MM.1S (cell line): ENCODE measurements at regions not wholly inside any gene's neighbourhood (a gene's known extent, or its start where the extent isn't known, plus 50 kb on each side); places are given as distances from the start of the nearest gene placed in this dataset.
A peak's percentile ranks its signal among the peaks of the same experiment; 100 is the strongest.

Source experiments
- DNase-seq: peaks from one replicate; pipeline ENCODE4 v3.0.0-alpha.2; 2015
- H2AFZ ChIP-seq: fragments of 300-600 bp; sonication (generic); 2 replicates; pipeline ENCODE4 v1.6.0; 2016; ENCODE audit warnings: antibody characterized with exemption, low read length
- H3F3A ChIP-seq: fragments of 300-600 bp; sonication (generic); 2 replicates; pipeline ENCODE4 v1.6.1; 2016; ENCODE audit warnings: mild to moderate bottlenecking, antibody characterized with exemption, low read length, moderate library complexity, mixed read lengths; ENCODE audit not compliant: insufficient read depth
- H3K27ac ChIP-seq: fragments of 300-600 bp; sonication (generic); 2 replicates; pipeline ENCODE4 v1.5.1; 2016; ENCODE audit warnings: mild to moderate bottlenecking, low read length
- H3K27me3 ChIP-seq: fragments of 300-600 bp; sonication (generic); replicated peaks from 2 replicates; pipeline ENCODE4 v1.6.0; 2016; ENCODE audit warnings: low read length; ENCODE audit not compliant: insufficient read depth
- H3K36me3 ChIP-seq: fragments of 300-600 bp; sonication (generic); replicated peaks from 2 replicates; pipeline ENCODE4 v1.6.1; 2016; ENCODE audit warnings: mild to moderate bottlenecking, low read length, mixed read lengths; ENCODE audit not compliant: insufficient read depth
- H3K4me1 ChIP-seq: fragments of 300-600 bp; sonication (generic); 2 replicates; pipeline ENCODE4 v1.6.1; 2016; ENCODE audit warnings: low read length, mixed read lengths
- H3K4me2 ChIP-seq: fragments of 300-600 bp; sonication (generic); 2 replicates; pipeline ENCODE4 v1.6.0; 2016; ENCODE audit warnings: low read depth, low read length
- H3K4me3 ChIP-seq: fragments of 300-600 bp; sonication (generic); 2 replicates; pipeline ENCODE4 v1.5.1; 2016; ENCODE audit warnings: low read length, mixed read lengths
- H3K79me2 ChIP-seq: fragments of 300-600 bp; sonication (generic); 2 replicates; pipeline ENCODE4 v1.6.1; 2016; ENCODE audit warnings: mixed run types, low read length, mixed read lengths
- H3K9ac ChIP-seq: fragments of 300-600 bp; sonication (generic); 2 replicates; pipeline ENCODE4 v1.6.1; 2016; ENCODE audit warnings: low read length, mixed read lengths
- H3K9me2 ChIP-seq: fragments of 300-600 bp; sonication (generic); replicated peaks from 2 replicates; pipeline ENCODE4 v1.6.1; 2016; ENCODE audit warnings: mild to moderate bottlenecking, low read length, mixed read lengths; ENCODE audit not compliant: insufficient read depth
- H3K9me3 ChIP-seq: fragments of 300-600 bp; sonication (generic); replicated peaks from 2 replicates; pipeline ENCODE4 v1.6.1; 2016; ENCODE audit warnings: mild to moderate bottlenecking, low read length, mixed read lengths; ENCODE audit not compliant: insufficient read depth
- H4K20me1 ChIP-seq: fragments of 300-600 bp; sonication (generic); 2 replicates; pipeline ENCODE4 v1.6.1; 2016; ENCODE audit warnings: mild to moderate bottlenecking, low read length, moderate library complexity, mixed read lengths; ENCODE audit not compliant: insufficient read depth
- CTCF ChIP-seq: fragments of 300-600 bp; sonication (generic); IDR thresholded peaks from 2 replicates; pipeline ENCODE4 v1.5.1; 2016; ENCODE audit warnings: antibody characterized with exemption, low read length, mixed read lengths
- EZH2 ChIP-seq: fragments of 300-600 bp; sonication (generic); optimal IDR thresholded peaks from 2 replicates; pipeline ENCODE3; 2017; ENCODE audit warnings: low read depth, mild to moderate bottlenecking, antibody characterized with exemption, low read length, mixed read lengths
- EZH2phosphoT487 ChIP-seq: fragments of 300-600 bp; sonication (generic); IDR thresholded peaks from 2 replicates; pipeline ENCODE4 v1.6.1; 2018; ENCODE audit warnings: antibody characterized with exemption, low read length

- Histone ChIP-seq H3K36me3 (no peaks in the 10 kb centered on the region), H3K4me2 (no peak overlapping the region), H3K9ac (no peak overlapping the region), H3K9me2 (no peaks in the 10 kb centered on the region), H3K9me3 (no peaks in the 10 kb centered on the region), H3K4me1 (no peaks in the 10 kb centered on the region), H3F3A (no peaks in the 10 kb centered on the region), H3K4me3 (no peak overlapping the region), H4K20me1 (no peaks in the 10 kb centered on the region), H3K79me2 (no peaks in the 10 kb centered on the region), H2AFZ (no peak overlapping the region), H3K27ac (no peak overlapping the region), H3K27me3 (peaks cover 100% of the 10 kb centered on the region)
- DNase-seq, result no peak
- TF ChIP-seq EZH2 (no peak), EZH2phosphoT487 (no peak), CTCF (no peak)
Observed at GRCh38 chr1:30241681-30242080, 481.7 kb downstream of the MATN1 start.

GRCh38 chr1:30234091-30234490, 489.3 kb downstream of the MATN1 start:
- TF ChIP-seq EZH2phosphoT487, result no peak
- no peak for TF ChIP-seq EZH2
- TF ChIP-seq CTCF, result no peak
- Histone ChIP-seq H3K4me2 (no peak overlapping the region), H3K27ac (no peak overlapping the region), H2AFZ (no peak overlapping the region), H3K9ac (no peak overlapping the region), H3K4me3 (no peak overlapping the region), H3K79me2 (no peaks in the 10 kb centered on the region), H3K36me3 (no peaks in the 10 kb centered on the region), H3K9me3 (no peaks in the 10 kb centered on the region), H3K27me3 (peaks cover 99% of the 10 kb centered on the region), H3K4me1 (no peaks in the 10 kb centered on the region), H3F3A (no peaks in the 10 kb centered on the region), H4K20me1 (no peaks in the 10 kb centered on the region), H3K9me2 (no peaks in the 10 kb centered on the region)
- no peak for DNase-seq

DNA sequence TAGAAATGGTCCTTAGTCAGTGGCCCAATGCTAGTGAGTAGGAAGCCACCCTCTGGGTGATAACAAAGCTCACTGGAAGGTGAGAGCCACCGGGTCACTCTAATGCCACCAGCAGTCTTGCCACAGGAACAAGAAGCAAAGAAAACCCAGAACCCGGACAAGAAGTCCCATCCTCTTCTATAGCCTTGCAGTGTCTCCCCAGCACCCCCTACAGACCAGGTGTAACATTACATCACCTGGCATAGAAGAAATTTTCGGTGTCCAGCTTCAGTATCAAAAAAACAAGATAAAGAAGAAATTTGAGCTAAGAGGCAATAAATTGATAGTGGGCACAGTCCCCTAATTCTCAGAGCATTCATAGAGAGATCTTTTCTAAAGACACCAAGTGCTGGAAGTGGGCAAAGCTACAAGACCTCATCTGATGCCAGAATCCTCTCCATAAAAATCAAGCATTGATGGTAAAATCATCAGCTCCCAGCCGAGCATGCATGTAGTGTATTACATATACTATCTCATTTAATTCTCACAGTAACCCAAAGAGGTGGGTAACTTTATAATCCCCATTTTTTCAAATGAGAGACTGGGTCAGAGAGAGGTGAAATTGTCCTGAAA, 491.0 kb downstream of the MATN1 start:
- TF ChIP-seq EZH2phosphoT487 (no peak), EZH2 (no peak), CTCF (peak; percentile 80)
- H3K79me2 ChIP-seq, result no peaks in the 10 kb centered on the region
- no peaks in the 10 kb centered on the region for H3K36me3 ChIP-seq
- H3K27me3 ChIP-seq, result peaks cover 98% of the 10 kb centered on the region
- no peaks in the 10 kb centered on the region for H3K9me2 ChIP-seq
- no peaks in the 10 kb centered on the region for H3F3A ChIP-seq
- no peak overlapping the region for H3K27ac ChIP-seq
- no peaks in the 10 kb centered on the region for H4K20me1 ChIP-seq
- peak; percentile 27 for DNase-seq
- H3K9me3 ChIP-seq, result no peaks in the 10 kb centered on the region
- H2AFZ ChIP-seq, result no peak overlapping the region
- no peaks in the 10 kb centered on the region for H3K4me1 ChIP-seq
- no peak overlapping the region for H3K4me2 ChIP-seq
- H3K4me3 ChIP-seq, result no peak overlapping the region
- H3K9ac ChIP-seq, result no peak overlapping the region
